AG09319 (cell line): ENCODE measurements at regions not wholly inside any gene's neighbourhood (a gene's known extent, or its start where the extent isn't known, plus 50 kb on each side); places are given as distances from the start of the nearest gene placed in this dataset.

Experiments used
- DNase-seq: peaks from one replicate; pipeline ENCODE4 v3.0.0-alpha.2; 2010; ENCODE audit warnings: low read depth; ENCODE audit errors: extremely low read depth
- CTCF ChIP-seq: IDR thresholded peaks from 2 replicates; pipeline ENCODE4 v1.5.1; 2011; ENCODE audit warnings: low read depth, mild to moderate bottlenecking, inconsistent platforms, low read length, moderate library complexity

DNA sequence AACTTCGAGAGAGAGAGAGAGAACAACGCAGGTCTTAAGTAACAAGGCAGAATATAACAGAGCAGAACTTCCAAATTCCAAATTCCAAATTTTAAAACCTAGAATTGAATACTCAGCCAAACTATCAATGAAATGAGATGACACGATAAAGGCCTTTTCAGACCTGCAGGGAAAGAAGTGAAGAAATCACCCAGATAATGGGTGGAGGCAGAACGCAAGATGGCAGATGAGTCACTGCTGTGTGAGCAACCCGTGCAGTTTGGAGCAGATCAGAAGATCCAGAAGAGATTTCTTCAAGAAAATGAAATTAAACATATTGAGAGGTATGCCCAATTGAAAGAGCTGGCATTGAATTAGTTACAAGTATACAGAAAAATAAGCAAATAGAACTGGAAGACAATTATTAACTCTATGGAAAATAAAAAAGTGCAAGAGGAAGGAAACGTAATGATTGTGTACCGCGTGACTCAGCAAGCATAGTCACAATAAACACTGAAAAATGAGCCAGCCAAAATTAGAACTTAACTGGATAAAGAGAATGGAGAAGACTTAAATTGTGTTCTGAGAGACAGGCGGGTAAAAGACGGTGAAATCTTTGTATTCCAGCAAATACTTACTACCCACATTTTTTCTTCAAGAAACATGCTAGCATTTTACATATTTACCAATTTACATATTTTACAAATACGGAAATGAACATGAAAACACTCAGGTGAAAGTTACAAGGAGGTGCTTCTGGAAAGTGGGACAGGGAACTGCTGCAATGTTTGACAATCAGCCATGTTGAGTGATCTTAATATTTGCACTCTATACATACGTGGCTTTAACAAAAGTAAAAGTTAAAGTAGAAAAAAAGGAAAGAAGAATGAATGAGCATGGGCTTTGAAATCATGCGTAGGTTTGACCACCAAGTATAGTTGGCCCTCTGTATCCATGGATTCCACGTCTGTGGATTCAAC, 87.9 kb upstream of the CDYL start:
- peak; percentile 28 for DNase-seq
- TF ChIP-seq CTCF: no peak; the same call in 1 of the 2 replicates

- DNase-seq: no peak
- no peak for TF ChIP-seq CTCF
Observed at GRCh38 chr6:4687656-4687988, 88.6 kb upstream of the CDYL start.

GRCh38 chr6:4682431-4683097, 93.6 kb upstream of the CDYL start:
- no peak for DNase-seq
- TF ChIP-seq CTCF: no peak

DNA sequence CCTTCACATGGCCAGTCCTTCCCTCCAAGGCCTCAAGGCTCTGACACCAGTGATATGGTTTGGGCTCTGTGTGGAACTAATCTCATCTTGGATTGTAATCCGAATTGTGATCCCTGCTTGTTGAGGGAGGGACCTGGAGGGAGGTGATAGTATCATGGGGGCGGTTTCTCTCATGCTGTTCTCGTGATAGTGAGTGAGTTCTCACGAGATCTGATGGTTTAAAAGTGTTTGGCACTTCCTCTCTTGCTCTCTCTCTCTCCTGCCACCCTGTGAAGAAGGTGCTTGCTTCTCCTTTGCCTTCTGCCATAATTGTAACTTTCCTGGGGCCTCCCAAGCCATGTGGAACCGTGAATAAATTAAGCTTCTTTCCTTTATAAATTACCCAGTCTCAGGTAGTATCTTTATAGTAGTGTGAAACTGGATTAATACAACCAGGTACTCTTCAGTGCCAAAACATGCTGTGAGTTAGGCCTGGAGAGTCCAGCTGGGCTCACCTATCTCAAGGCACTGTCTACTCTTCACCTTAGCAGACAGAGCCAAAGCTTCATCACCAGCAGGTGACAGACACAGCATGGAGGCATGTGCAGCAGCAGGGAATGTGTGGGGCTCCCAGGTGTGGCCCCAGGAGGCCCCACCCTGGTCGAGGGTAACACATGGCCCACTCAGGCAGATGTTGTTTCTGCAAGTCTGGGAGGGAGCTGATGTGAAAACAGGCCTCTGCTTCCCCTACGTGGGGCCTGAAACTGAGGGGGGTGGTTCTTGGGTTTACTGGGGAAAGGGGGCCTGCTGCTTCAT, 97.5 kb upstream of the CDYL start:
- DNase-seq: no peak
- no peak for TF ChIP-seq CTCF

- DNase-seq: no peak
Observed at GRCh38 chr6:4677751-4678065, 98.5 kb upstream of the CDYL start.

DNA sequence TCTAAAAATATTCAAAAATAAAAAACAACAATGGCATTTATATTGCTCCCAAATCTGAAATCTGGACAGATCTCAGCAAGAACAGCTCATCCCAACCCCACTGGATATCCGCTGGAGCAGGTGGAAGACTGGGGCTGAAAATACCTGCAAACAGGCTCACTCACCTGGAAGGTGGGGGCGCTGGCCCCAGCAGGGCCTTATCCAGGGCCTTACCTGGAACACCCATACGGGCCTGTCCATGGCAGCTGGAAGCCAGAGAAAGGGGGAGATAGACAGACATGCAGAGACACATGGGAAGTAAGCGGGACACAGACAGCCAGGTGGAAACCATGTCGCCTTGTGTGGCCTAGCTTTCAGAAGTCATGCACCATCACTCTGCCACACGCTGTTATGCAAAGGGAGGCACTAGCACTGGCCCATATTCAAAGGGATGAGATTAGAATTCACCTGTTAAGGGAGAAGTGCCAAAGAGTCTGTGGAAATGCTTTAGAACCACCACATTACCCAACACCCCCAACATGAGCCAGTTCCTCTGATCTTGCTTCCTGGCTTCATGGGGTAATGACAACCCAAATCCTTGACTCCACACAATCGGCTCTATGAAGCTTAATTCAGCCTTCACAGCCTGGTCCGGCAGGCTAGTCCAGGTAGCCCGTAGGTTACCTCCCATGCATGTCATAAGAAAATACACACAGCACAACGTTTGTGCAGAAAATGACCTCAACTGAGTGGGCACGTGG, 99.0 kb upstream of the CDYL start:
- no peak for DNase-seq

More at GRCh38 chr6:4677751-4678065, 98.5 kb upstream of the CDYL start:
- TF ChIP-seq CTCF: no peak

More for the DNA sequence above, 99.0 kb upstream of the CDYL start:
- no peak for TF ChIP-seq CTCF
